Astrocyte (in vitro differentiated cells and primary cell): ENCODE measurements at regions not wholly inside any gene's neighbourhood (a gene's known extent, or its start where the extent isn't known, plus 50 kb on each side); places are given as distances from the start of the nearest gene placed in this dataset.

Experiments
- EZH2 ChIP-seq: IDR thresholded peaks from 2 replicates; pipeline ENCODE4 v1.6.1; 2012; ENCODE audit warnings: mild to moderate bottlenecking, low read length, inconsistent platforms; ENCODE audit not compliant: insufficient read depth
- TF ChIP-seq, protein P1 (sequence below): IDR thresholded peaks from 2 replicates; pipeline ENCODE4 v1.5.1; 2011; ENCODE audit warnings: low read depth, mild to moderate bottlenecking, inconsistent platforms, low read length, moderate library complexity; ENCODE audit not compliant: insufficient read depth

DNA sequence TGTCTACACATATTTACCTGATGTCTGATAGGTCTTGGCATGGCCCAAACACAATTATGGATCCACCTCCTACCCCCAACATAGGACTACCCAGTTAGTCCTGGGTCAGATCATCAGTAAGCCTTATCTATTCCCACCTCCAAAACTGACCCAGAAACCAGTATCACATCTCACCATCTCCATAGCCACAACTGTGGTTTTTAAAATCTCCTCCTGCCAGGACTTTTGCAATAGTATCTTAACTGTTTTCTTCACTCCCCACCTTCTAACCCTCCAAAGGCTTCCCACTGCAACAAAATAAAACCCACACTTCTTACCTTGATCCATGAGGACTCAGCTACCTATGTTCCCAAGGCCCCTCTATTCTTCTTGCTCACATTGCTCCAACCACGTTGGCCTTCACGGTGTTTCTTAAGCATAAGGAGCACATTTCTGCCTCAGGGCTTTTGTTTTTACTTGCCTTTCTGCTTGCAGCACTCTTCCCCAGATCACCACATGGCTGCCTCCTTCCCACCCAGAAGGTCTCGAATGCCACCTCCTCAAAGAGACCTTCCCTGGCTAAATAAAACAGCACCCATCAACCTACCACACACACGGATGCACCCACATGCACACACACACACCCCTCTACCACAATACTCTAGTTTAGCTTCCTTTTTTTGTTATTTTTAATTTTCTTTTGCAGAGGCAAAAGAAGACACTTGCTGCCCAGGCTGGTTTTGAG lies 125.9 kb upstream of the SLC1A4 start:
- TF ChIP-seq, protein P1, sequence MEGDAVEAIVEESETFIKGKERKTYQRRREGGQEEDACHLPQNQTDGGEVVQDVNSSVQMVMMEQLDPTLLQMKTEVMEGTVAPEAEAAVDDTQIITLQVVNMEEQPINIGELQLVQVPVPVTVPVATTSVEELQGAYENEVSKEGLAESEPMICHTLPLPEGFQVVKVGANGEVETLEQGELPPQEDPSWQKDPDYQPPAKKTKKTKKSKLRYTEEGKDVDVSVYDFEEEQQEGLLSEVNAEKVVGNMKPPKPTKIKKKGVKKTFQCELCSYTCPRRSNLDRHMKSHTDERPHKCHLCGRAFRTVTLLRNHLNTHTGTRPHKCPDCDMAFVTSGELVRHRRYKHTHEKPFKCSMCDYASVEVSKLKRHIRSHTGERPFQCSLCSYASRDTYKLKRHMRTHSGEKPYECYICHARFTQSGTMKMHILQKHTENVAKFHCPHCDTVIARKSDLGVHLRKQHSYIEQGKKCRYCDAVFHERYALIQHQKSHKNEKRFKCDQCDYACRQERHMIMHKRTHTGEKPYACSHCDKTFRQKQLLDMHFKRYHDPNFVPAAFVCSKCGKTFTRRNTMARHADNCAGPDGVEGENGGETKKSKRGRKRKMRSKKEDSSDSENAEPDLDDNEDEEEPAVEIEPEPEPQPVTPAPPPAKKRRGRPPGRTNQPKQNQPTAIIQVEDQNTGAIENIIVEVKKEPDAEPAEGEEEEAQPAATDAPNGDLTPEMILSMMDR, result no peak
- no peak for TF ChIP-seq EZH2
